Fibroblast of skin of abdomen (primary cell): ENCODE measurements at regions not wholly inside any gene's neighbourhood (a gene's known extent, or its start where the extent isn't known, plus 50 kb on each side); places are given as distances from the start of the nearest gene placed in this dataset.

Source experiments
- DNase-seq: peaks from one replicate; pipeline ENCODE4 v3.0.0-alpha.2; 2013

DNA sequence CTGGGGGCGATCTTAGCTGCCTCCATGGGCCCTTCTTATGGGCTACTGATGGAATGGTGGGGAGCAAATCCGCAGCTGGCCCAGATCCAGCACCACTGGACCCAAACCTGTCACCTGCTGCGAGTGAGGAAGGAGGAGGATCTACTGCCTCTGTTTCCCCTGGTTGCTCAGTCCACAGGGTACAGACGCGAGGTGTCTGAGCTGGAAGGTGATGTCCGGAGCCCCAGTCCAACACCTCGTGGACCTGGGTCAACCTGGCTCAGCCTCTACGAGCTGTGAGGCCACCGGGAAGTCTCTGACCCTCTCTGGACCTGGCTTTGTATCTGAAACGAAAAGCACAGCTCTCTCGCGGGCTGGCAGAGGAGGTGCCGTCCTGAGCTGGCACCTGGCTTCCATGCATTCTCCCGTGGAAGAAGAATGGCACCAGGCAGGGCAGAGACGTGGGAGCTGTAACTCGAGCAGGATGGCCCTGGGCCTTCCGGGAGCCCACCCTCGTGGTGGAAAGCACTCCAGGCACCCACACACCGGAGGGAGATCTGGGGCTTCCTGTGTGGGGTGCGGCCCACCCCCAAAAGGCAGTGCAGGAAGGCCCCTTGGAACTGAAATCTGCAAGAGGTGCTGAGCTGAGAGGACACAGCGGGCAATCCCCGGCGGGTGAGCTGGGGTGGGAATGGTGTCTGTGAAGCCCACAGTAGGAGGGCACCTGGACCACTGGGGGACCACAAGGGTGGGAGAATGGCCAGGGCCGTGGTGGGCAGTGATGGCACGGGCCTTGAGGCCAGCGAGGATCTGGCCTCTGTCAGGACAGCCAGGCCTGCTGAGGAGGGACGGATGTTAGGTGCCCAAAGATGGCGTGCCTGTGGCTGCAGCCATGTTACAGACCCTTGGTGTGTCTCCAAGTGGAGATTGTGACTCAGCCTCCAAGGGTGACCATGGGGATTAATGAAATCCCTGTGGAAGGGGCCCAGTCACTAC, 133.4 kb downstream of the OLFM1 start:
- DNase-seq = no peak

DNA sequence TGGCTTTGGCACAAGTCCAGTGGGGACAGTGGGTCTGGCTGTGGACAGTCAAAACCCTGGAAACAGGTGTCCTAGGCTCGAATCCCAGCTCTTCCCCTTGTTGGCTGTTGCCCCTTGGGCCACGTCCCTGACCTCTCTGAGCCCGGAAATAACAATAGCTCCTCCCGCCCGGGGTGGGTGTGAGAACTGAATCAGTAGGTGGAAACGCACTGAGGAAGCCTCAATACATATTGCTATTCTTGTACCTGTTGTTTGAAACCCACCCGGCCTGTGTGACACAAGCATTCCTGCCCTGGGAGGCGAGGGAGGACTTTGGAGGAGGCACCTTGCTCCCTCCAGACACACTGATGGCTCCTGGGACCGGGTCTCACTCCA, 134.1 kb downstream of the OLFM1 start:
- DNase-seq = no peak

GRCh38 chr9:135221951-135222631, 134.6 kb downstream of the OLFM1 start:
- no peak for DNase-seq

DNA sequence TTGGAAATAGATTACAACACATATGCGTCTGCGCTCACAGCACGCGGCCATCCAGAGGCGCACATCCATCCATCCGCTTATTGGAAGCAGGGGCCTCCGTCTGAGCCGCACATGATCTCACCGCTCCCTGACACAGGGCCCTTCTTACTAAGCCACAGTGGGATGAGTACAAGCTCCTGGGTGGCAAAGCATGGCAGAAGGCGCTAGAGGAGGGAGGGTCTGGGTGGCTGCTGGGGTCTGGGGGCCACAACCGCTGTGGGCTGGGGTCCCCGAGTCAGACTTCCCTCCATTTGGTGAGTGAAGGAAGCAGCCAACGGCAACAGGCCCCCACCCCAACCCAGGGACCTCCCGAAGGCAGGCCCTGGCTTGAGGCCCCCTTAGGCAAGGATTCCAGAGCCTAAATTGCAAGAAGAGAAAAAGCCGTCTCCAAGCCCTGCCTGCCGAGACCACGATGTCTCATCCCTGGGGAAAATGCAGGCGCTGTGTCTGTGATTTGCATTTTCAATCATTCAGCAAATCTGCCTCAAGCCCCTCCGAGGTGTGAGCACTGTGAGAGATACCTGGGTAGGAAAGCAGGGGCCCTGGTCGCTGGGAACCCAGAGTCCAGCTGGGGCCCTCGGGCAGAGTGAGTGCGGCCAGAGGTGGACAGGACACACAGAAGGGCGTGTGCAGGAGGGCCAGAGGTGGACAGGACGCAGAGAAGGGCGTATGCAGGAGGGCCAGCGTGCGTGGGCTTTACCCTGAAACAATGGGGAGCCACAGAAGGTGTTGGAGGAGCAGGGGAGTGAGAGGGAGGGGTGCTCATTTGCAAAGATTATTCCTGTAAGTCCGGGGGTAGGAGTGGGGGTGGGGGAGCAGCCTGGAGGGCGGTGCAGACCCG, 135.7 kb downstream of the OLFM1 start:
- DNase-seq = no peak

GRCh38 chr9:135223831-135224230, 136.4 kb downstream of the OLFM1 start:
- no peak for DNase-seq

- no peak for DNase-seq
Observed at GRCh38 chr9:135224286-135224877, 136.9 kb downstream of the OLFM1 start.

GRCh38 chr9:135224921-135225541, 137.6 kb downstream of the OLFM1 start:
- DNase-seq = no peak

DNA sequence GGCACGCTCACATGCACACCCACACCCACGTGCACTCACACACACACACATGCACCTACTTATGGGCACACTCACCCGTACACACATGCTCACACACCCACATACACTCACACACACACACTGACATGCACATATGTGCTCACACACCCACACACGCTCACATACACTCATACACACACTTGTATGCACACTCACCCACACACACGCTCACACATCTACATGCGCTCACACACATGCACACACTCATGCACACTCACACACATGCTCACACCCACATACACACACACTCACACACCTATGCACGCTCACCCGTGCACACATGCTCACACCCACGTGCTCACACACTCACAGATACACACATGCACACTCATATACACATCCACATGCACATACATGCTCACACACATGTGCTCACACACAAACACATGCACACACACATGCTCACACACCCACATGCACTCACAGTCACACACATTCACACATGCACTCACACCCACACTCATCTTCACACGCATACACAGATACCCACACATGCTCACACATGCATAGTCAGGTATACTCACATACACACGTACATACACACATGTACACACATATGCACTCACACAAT, 138.3 kb downstream of the OLFM1 start:
- no peak for DNase-seq

- no peak for DNase-seq
Observed at GRCh38 chr9:135226369-135227050, 139.0 kb downstream of the OLFM1 start.

GRCh38 chr9:135227641-135228251, 140.3 kb downstream of the OLFM1 start:
- no peak for DNase-seq

DNA sequence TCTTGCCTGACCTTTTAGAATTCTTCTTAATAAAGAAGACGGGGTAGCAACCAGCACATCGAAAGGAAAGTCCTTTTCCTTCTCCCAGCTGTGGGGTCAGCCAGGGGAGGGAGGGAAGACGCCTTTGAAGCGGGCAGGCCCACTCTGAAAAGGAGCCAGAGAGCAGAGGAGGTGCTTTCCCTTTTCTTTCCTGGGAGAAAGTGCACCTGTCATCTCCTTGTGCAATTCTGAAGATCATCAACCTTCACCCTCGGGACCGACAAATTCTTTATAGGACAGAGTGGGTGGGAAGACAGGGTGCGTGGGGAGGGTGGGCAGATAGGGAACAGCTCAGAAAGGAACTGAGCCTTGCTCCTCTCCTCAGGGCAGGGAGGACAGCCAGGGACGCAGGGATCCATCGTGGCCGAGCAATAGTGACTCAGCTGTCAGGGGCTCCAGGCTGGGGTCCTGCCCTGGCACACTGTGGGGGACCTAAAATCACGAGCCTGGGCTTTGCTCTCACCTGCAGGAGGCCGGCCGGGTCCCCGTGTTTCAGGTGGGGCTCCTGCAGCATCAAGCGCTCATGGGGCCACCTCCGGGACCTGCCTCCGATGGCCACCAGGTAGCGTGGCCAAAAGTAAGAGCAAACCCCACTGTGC, 141.0 kb downstream of the OLFM1 start:
- no peak for DNase-seq

- DNase-seq = no peak
Observed at GRCh38 chr9:135228983-135229625, 141.6 kb downstream of the OLFM1 start.

- no peak for DNase-seq
Observed at GRCh38 chr9:135229701-135230385, 142.4 kb downstream of the OLFM1 start.

GRCh38 chr9:135230386-135230765, 142.9 kb downstream of the OLFM1 start:
- DNase-seq = no peak

DNA sequence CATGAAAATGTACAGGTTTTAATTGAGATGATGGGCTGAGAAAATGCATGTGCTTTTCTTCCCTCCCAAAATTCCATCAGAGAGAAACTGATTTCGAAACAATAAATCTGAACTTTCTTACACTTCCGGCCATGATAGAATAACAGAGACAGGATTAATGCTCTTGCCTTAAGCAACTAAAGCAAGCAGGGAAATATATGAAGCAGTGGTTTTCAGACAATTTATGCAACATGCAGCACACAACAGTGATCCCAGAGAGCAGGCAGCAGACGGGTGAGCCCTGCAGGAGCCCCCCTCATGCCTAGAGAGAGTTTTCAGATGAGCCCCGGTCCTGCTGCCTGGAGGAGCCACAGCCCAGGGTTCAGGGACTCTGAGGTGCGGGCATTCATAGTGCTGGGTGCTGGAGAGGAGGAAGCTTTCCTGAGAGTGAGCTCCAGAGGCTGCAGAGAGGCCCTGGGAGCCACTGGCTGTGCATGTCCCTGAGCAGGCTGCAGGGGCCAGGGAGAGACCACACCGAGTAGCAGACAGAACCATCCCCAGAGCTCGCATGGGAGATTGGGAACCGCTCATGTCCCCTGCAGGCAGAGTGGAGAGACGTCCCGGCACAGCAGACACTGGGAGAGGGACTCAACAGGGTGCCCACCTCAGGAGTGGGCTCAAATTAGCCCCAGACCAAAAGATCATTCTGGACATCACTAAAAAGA, 143.5 kb downstream of the OLFM1 start:
- no peak for DNase-seq

DNA sequence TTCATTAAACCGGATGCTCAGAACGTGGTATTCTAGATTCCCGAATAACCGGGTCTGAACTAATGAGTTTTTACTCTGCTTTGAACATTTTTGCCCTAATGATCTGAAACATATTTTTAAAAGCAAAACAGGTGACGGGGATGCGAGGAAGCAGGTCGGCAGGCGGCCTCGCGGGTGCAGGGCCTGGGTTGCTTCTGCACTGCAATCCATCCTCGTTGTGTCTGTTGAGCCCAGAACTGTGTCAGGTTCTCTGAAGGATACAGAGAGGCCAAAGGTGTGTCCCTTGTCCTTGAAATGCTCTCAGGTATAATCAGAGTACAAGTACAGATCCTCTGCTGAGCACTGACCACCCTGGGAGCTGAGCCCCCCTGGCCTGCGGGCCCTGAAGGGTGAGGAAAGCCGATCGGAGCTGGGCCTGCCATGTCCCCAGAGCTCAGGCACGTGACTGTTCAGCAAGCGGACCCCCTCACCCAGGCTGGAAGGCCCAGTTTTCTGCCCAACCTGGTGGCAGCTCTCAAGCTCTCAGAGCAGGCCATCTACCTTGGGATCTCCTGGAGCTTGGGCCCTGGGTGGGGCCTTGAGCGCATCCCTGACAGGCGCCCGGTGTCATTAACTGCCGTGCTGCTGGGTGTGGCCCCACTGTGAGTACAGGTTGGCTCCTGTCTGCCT, 151.8 kb downstream of the OLFM1 start:
- DNase-seq = no peak

DNA sequence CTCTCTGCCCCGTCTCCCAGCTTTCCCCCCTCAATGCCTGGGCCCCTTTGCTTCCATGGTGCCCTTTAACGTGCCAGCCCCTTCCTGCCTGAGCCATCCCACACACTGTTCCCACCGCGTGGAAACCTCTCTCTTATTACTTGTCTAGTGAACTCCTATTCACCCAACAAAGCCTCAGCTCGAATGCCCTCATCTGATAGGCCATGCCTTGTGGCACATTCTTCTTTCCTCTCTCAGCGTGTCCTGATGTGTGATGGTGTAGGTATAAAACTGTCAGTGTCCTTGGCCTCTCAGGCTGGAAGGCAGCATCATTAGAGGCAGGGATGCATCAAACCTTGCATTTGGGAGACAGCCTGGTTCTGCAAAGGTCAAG, 152.3 kb downstream of the OLFM1 start:
- no peak for DNase-seq

GRCh38 chr9:135240222-135240621, 152.8 kb downstream of the OLFM1 start:
- DNase-seq = no peak
